Peyer's patch (tissue), 4 donors: ENCODE measurements at regions not wholly inside any gene's neighbourhood (a gene's known extent, or its start where the extent isn't known, plus 50 kb on each side); places are given as distances from the start of the nearest gene placed in this dataset.

Experiments
- DNase-seq, 3 donors: peaks; one replicate each; pipeline ENCODE4 v3.0.0-alpha.2; 2017 to 2019
- H3K27ac ChIP-seq, 4 donors: fragments of 200-600 bp; sonication (generic); one replicate each; pipeline ENCODE4 v1.5.1; 2016 to 2019
- H3K27me3 ChIP-seq, 2 donors: fragments of 200-600 bp; sonication (generic); one replicate each; pipeline ENCODE4 v1.5.1; 2019
- H3K36me3 ChIP-seq, 3 donors: fragments of 200-600 bp; sonication (generic); one replicate each; pipeline ENCODE4 v1.5.1; 2016 to 2019
- H3K4me1 ChIP-seq, 4 donors: fragments of 200-600 bp; sonication (generic); one replicate each; pipeline ENCODE4 v1.5.1; 2016 to 2019
- H3K4me3 ChIP-seq, 4 donors: fragments of 200-600 bp; sonication (generic); 1 replicate in 3 of 4; 2 replicates in 1 of 4; pipeline ENCODE4 v1.5.1; 2016 to 2019; ENCODE audit warnings: mild to moderate bottlenecking in 1 of 4
- H3K9me3 ChIP-seq, 4 donors: fragments of 200-600 bp; sonication (generic); one replicate each; pipeline ENCODE4 v1.5.1; 2016 to 2019; ENCODE audit warnings: mild to moderate bottlenecking in 1 of 4
- CTCF ChIP-seq, 6 experiments: fragments of 450-650 bp in 4 of 6; fragments of 200-600 bp in 2 of 6; sonication (generic) in 1 of 6; IDR thresholded peaks; one replicate each; pipeline ENCODE4 v1.5.1; 2017 to 2019; ENCODE audit warnings: antibody characterized with exemption in 6 of 6, mild to moderate bottlenecking in 3 of 6, moderate library complexity in 1 of 6
- POLR2A ChIP-seq, 2 donors: fragments of 450-650 bp; IDR thresholded peaks; one replicate each; pipeline ENCODE4 v1.5.1; 2017; ENCODE audit warnings: antibody characterized with exemption in 2 of 2, mild to moderate bottlenecking in 2 of 2, moderate library complexity in 2 of 2

DNA sequence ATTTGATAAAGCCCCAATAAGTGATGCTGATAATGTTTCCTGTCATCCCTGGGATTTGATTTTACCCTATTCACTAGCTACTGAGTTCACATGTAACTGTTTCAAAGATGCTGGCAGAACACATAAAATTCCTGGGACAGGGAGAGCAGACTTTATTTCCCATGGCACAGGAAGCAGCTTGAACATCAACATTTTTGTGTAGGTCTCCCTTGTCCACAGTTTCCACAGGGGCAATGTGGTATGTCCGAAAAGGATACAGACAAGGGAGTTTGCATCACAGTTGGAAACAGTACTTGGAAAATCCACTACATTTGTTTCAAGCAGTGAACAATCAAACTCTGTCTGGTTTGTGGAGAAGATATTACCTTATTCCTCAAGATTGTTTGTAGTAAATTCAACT lies 129.2 kb upstream of the KLHL4 start:
- no peak overlapping the region for H3K27ac ChIP-seq
- no peaks in the 10 kb centered on the region for H3K4me1 ChIP-seq
- no peak for TF ChIP-seq CTCF (IDR thresholded peaks at IDR 0.05)
- TF ChIP-seq POLR2A (IDR thresholded peaks at IDR 0.05), result no peak
- H3K9me3 ChIP-seq, result no peaks in the 10 kb centered on the region
- no peaks in the 10 kb centered on the region for H3K36me3 ChIP-seq
- no peak for DNase-seq
- no peak overlapping the region for H3K4me3 ChIP-seq
- no peaks in the 10 kb centered on the region for H3K27me3 ChIP-seq

DNA sequence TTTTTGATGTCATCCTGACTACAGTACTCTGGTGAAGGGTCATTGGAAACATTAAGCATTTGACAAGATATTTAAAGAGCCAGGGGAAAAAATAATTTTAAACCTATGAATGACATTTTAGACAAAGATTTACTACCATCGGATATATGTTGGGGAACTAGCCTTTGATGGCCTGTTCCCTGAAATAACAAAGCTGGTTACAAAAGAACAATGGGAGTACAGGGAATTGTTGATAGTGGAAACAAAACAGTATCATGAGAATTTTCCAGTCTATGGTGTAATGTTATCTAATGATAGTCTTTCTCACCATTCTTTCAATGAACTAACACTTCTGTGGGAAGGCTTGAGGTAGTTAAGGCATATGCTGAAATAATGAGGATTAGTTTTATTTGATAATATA lies 125.9 kb upstream of the KLHL4 start:
- no peak overlapping the region for H3K4me3 ChIP-seq
- DNase-seq, result no peak
- no peaks in the 10 kb centered on the region for H3K36me3 ChIP-seq
- H3K9me3 ChIP-seq, result no peaks in the 10 kb centered on the region
- no peak overlapping the region for H3K27ac ChIP-seq
- no peaks in the 10 kb centered on the region for H3K27me3 ChIP-seq
- H3K4me1 ChIP-seq, result no peaks in the 10 kb centered on the region
- TF ChIP-seq POLR2A (IDR thresholded peaks at IDR 0.05) (no peak), CTCF (IDR thresholded peaks at IDR 0.05) (no peak)

DNA sequence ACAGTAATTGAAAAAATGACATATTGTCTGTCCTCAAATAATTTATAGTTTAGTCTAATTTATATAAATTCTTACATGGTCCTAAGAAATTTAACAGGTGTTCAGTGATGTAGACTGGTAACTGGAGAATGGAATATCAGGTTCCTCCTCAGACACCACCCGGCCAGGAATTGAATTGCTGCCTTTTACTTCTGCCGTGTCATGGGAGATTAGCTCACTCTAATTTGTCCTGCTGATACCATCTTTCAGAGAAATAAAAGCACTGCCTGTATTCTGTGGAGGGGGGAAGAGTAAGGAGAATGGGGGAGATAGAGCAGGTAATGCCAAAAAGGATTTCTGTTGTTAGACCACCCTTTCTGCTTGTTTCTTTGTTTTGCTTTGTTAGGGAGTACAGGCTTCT lies 125.2 kb upstream of the KLHL4 start:
- no peaks in the 10 kb centered on the region for H3K36me3 ChIP-seq
- no peaks in the 10 kb centered on the region for H3K4me1 ChIP-seq
- H3K27ac ChIP-seq, result no peak overlapping the region
- no peak for DNase-seq
- no peaks in the 10 kb centered on the region for H3K9me3 ChIP-seq
- H3K27me3 ChIP-seq, result no peaks in the 10 kb centered on the region
- TF ChIP-seq CTCF (IDR thresholded peaks at IDR 0.05) (no peak), POLR2A (IDR thresholded peaks at IDR 0.05) (no peak)
- no peak overlapping the region for H3K4me3 ChIP-seq

GRCh38 chrX:87397103-87397886 lies 120.3 kb upstream of the KLHL4 start:
- H3K27me3 ChIP-seq, result no peaks in the 10 kb centered on the region
- H3K9me3 ChIP-seq, result no peaks in the 10 kb centered on the region
- H3K4me1 ChIP-seq, result no peaks in the 10 kb centered on the region
- no peak overlapping the region for H3K27ac ChIP-seq
- H3K36me3 ChIP-seq, result no peaks in the 10 kb centered on the region
- H3K4me3 ChIP-seq, result no peak overlapping the region
- TF ChIP-seq POLR2A (IDR thresholded peaks at IDR 0.05) (no peak), CTCF (IDR thresholded peaks at IDR 0.05) (no peak)
- DNase-seq, result no peak

- no peak overlapping the region for H3K4me3 ChIP-seq
- TF ChIP-seq POLR2A (IDR thresholded peaks at IDR 0.05) (no peak), CTCF (IDR thresholded peaks at IDR 0.05) (no peak)
Observed at GRCh38 chrX:87402256-87402655, 115.3 kb upstream of the KLHL4 start.

More at GRCh38 chrX:87402256-87402655, 115.3 kb upstream of the KLHL4 start:
- H3K9me3 ChIP-seq, result no peaks in the 10 kb centered on the region
- no peaks in the 10 kb centered on the region for H3K27me3 ChIP-seq
- H3K27ac ChIP-seq, result no peak overlapping the region
- H3K4me1 ChIP-seq, result no peaks in the 10 kb centered on the region
- no peaks in the 10 kb centered on the region for H3K36me3 ChIP-seq
- no peak for DNase-seq
